GM12891 (cell line): ENCODE measurements at regions not wholly inside any gene's neighbourhood (a gene's known extent, or its start where the extent isn't known, plus 50 kb on each side); places are given as distances from the start of the nearest gene placed in this dataset.

Experiments
- POLR2A ChIP-seq: IDR thresholded peaks from 2 replicates; pipeline ENCODE4 v1.6.1; 2011; ENCODE audit warnings: low read depth, low read length, control low read depth
- POLR2AphosphoS5 ChIP-seq: IDR thresholded peaks from 2 replicates; pipeline ENCODE4 v1.6.1; 2011; ENCODE audit warnings: low read depth, low read length, control low read depth
- POU2F2 ChIP-seq: IDR thresholded peaks from 2 replicates; pipeline ENCODE4 v1.6.1; 2011; ENCODE audit warnings: low read depth, mild to moderate bottlenecking, control low read depth, low read length, moderate library complexity

GRCh38 chr12:92295523-92295922, 149.9 kb upstream of the BTG1 start:
- no peak for TF ChIP-seq POLR2A
- TF ChIP-seq POLR2AphosphoS5 = no peak
- TF ChIP-seq POU2F2 = no peak
